ENCODE measurements at regions not wholly inside any gene's neighbourhood (a gene's known extent, or its start where the extent isn't known, plus 50 kb on each side); places are given as distances from the start of the nearest gene placed in this dataset.

DNA sequence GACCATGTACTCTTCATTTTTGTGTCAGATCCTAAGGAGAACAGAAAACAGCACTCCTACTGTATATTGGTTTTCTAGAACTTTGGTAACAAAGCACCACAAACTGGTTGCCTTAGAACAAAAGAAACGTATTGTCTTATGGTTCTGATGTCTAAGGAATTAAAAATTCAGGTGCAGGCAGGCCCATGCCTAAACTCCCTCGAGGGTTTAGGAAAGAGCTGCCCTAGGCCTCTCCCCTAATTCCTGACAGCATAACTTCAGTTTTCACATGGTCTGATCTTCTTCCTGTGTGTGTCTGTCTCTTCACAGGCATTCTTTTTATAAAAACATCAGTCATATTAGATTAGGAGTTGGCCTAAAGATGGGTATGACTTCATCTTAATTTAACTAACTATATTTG, 1093.6 kb downstream of the TECRL start:
- Histone ChIP-seq H3K36me3 (ENCODE audit: control insufficient read depth, insufficient read depth, low read length) (no peaks in the 10 kb centered on the region), H3K4me1 (ENCODE audit: control insufficient read depth, insufficient read depth, low read length) (no peaks in the 10 kb centered on the region), H3K27ac (ENCODE audit: low read length) (no peak overlapping the region), H3K27me3 (ENCODE audit: control insufficient read depth, insufficient read depth, low read length) (no peaks in the 10 kb centered on the region), H3K9me3 (ENCODE audit: control insufficient read depth, low read depth, low read length) (no peaks in the 10 kb centered on the region), H3K4me3 (ENCODE audit: low read length) (no peak overlapping the region)
- DNase-seq = no peak
- no CpG with 5 or more reads among the region's 2 CpGs for WGBS (ENCODE audit: insufficient coverage, low lambda C conversion rate)

DNA sequence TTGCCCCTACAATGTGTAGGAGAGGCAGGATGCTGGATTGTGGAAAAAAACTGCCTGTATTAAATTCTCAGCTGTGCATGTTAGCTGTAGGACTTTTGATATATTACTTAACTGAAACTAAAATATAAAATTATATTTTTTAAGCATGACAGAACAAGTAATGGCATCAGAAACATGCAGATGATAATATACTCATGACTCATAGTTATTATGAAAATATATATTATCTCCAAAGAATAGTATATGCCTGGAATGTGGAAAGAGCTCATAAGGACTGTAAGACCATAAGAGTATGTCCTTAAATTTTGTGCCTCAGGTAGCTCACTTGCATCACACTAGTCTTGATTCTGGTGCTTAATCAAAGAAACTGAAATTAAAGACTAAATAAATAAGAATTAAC, 1100.6 kb downstream of the TECRL start:
- no peaks in the 10 kb centered on the region for H3K4me1 ChIP-seq (ENCODE audit: control insufficient read depth, insufficient read depth, low read length)
- no peaks in the 10 kb centered on the region for H3K36me3 ChIP-seq (ENCODE audit: control insufficient read depth, insufficient read depth, low read length)
- H3K27me3 ChIP-seq (ENCODE audit: control insufficient read depth, insufficient read depth, low read length) = no peaks in the 10 kb centered on the region
- no peaks in the 10 kb centered on the region for H3K9me3 ChIP-seq (ENCODE audit: control insufficient read depth, low read depth, low read length)
- H3K4me3 ChIP-seq (ENCODE audit: low read length) = no peak overlapping the region
- DNase-seq = no peak
- H3K27ac ChIP-seq (ENCODE audit: low read length) = no peak overlapping the region

DNA sequence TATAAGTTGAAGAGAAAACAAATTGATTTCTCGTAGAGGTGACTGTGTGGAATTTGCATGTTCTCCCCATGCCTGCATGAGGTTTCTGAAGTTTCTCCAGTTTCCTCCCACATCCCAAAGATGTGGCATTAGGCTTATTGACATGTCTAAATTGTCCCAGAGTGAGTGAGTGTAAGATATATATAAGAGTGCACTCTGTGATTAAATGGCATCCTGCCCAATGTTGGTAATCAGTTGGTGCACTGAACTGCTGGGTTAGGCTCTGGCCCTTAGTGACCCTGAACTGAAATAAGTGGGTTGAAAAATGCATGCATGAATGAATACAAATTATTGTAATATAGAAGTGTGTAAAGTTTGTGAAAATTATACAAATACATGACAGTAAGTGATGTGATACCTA, 1106.5 kb downstream of the TECRL start:
- no peak overlapping the region for H3K27ac ChIP-seq (ENCODE audit: low read length)
- no CpG with 5 or more reads among the region's 1 CpG for WGBS (ENCODE audit: insufficient coverage, low lambda C conversion rate)
- no peak overlapping the region for H3K4me3 ChIP-seq (ENCODE audit: low read length)

DNA sequence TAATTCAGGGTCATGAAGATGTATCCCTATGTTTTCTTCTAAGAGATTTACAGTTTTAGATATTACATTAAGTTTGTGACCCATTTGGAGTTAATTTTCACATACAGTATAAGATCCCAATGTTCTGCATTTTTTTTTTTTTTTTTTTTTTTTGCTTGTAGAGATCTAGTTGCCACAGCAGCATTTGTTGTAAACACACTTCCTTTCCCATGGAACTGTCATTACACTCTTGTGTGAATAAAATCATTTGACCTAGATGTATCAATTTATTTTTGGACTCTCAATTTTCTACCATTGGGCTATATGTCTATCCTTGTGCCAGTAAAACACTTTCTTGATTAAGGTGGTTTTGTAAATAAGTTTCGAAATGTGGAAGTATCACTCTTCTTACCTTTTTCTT, 1107.2 kb downstream of the TECRL start:
- no peaks in the 10 kb centered on the region for H3K9me3 ChIP-seq (ENCODE audit: control insufficient read depth, low read depth, low read length)
- H3K36me3 ChIP-seq (ENCODE audit: control insufficient read depth, insufficient read depth, low read length) = no peaks in the 10 kb centered on the region
- H3K4me1 ChIP-seq (ENCODE audit: control insufficient read depth, insufficient read depth, low read length) = no peaks in the 10 kb centered on the region
- no peak overlapping the region for H3K4me3 ChIP-seq (ENCODE audit: low read length)
- WGBS (ENCODE audit: insufficient coverage, low lambda C conversion rate) = 100% methylated on average over 1 of the region's 1 CpG
- no peaks in the 10 kb centered on the region for H3K27me3 ChIP-seq (ENCODE audit: control insufficient read depth, insufficient read depth, low read length)
- H3K27ac ChIP-seq (ENCODE audit: low read length) = no peak overlapping the region
- no peak for DNase-seq

More for the DNA sequence above, 1106.5 kb downstream of the TECRL start:
- no peak for DNase-seq
- Histone ChIP-seq H3K27me3 (ENCODE audit: control insufficient read depth, insufficient read depth, low read length) (no peaks in the 10 kb centered on the region), H3K4me1 (ENCODE audit: control insufficient read depth, insufficient read depth, low read length) (no peaks in the 10 kb centered on the region), H3K36me3 (ENCODE audit: control insufficient read depth, insufficient read depth, low read length) (no peaks in the 10 kb centered on the region), H3K9me3 (ENCODE audit: control insufficient read depth, low read depth, low read length) (no peaks in the 10 kb centered on the region)

DNA sequence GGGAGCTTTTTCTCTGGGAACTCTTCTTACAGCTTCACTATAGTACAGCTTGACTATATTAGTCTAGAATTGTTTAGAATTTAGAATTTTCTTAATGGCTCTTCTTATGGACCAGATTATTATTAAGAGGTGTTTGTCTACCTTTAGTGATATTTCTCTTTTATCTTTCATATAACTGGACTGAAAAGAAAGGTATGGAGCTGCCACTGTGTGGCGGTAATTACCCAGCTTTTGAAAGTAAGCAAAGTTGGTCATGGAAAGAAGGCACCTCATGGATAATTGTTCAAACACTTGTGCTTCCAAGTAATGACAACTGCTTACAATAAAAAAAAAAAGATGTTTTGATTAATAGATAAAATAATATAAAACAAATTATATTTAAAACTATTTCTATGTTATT, 1112.5 kb downstream of the TECRL start:
- Histone ChIP-seq H3K9me3 (ENCODE audit: control insufficient read depth, low read depth, low read length) (no peaks in the 10 kb centered on the region), H3K36me3 (ENCODE audit: control insufficient read depth, insufficient read depth, low read length) (no peaks in the 10 kb centered on the region), H3K27ac (ENCODE audit: low read length) (no peak overlapping the region), H3K4me3 (ENCODE audit: low read length) (no peak overlapping the region), H3K4me1 (ENCODE audit: control insufficient read depth, insufficient read depth, low read length) (no peaks in the 10 kb centered on the region), H3K27me3 (ENCODE audit: control insufficient read depth, insufficient read depth, low read length) (no peaks in the 10 kb centered on the region)
- WGBS (ENCODE audit: insufficient coverage, low lambda C conversion rate) = 50% methylated on average over 1 of the region's 1 CpG
- DNase-seq = no peak

GRCh38 chr4:63275491-63275890, 1133.8 kb downstream of the TECRL start:
- WGBS (ENCODE audit: insufficient coverage, low lambda C conversion rate) = no CpG with 5 or more reads among the region's 4 CpGs
- no peak for DNase-seq

GRCh38 chr4:63269156-63269555, 1140.1 kb downstream of the TECRL start:
- no peak for DNase-seq
- H3K4me3 ChIP-seq (ENCODE audit: low read length) = no peak overlapping the region
- no peaks in the 10 kb centered on the region for H3K4me1 ChIP-seq (ENCODE audit: control insufficient read depth, insufficient read depth, low read length)
- no peaks in the 10 kb centered on the region for H3K9me3 ChIP-seq (ENCODE audit: control insufficient read depth, low read depth, low read length)
- no peaks in the 10 kb centered on the region for H3K36me3 ChIP-seq (ENCODE audit: control insufficient read depth, insufficient read depth, low read length)
- WGBS (ENCODE audit: insufficient coverage, low lambda C conversion rate) = no CpG with 5 or more reads among the region's 1 CpG
- no peak overlapping the region for H3K27ac ChIP-seq (ENCODE audit: low read length)
- no peaks in the 10 kb centered on the region for H3K27me3 ChIP-seq (ENCODE audit: control insufficient read depth, insufficient read depth, low read length)

More at GRCh38 chr4:63275491-63275890, 1133.8 kb downstream of the TECRL start:
- Histone ChIP-seq H3K9me3 (ENCODE audit: control insufficient read depth, low read depth, low read length) (no peaks in the 10 kb centered on the region), H3K36me3 (ENCODE audit: control insufficient read depth, insufficient read depth, low read length) (no peaks in the 10 kb centered on the region), H3K27me3 (ENCODE audit: control insufficient read depth, insufficient read depth, low read length) (no peaks in the 10 kb centered on the region), H3K4me1 (ENCODE audit: control insufficient read depth, insufficient read depth, low read length) (no peaks in the 10 kb centered on the region), H3K4me3 (ENCODE audit: low read length) (no peak overlapping the region), H3K27ac (ENCODE audit: low read length) (no peak overlapping the region)

DNA sequence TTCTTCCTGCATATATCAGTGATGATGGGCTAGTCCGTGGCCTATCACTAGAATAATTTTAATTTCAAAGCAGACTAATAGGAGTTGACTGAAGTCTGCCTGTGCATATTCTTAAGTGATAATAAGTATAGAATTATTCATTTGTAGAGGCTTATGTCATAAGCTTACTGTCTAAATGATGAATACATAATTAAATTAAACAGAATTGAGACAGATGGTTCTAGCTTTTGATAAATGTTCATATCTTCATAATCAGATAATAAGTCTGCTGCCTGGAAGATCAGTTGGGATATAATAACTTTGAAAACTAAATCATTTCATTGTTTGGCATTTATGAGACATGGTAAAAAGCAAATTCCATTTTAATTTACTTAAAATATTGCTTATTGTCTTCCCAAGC, 1175.6 kb downstream of the TECRL start:
- Histone ChIP-seq H3K9me3 (ENCODE audit: control insufficient read depth, low read depth, low read length) (peaks cover under 1% of the 10 kb centered on the region), H3K27me3 (ENCODE audit: control insufficient read depth, insufficient read depth, low read length) (no peaks in the 10 kb centered on the region), H3K4me1 (ENCODE audit: control insufficient read depth, insufficient read depth, low read length) (no peaks in the 10 kb centered on the region), H3K4me3 (ENCODE audit: low read length) (no peak overlapping the region), H3K36me3 (ENCODE audit: control insufficient read depth, insufficient read depth, low read length) (no peaks in the 10 kb centered on the region), H3K27ac (ENCODE audit: low read length) (no peak overlapping the region)
- no peak for DNase-seq
- no CpG with 5 or more reads among the region's 1 CpG for WGBS (ENCODE audit: insufficient coverage, low lambda C conversion rate)

GRCh38 chr4:63232058-63232457, 1177.2 kb downstream of the TECRL start:
- Histone ChIP-seq H3K9me3 (ENCODE audit: control insufficient read depth, low read depth, low read length) (peaks cover 3% of the 10 kb centered on the region), H3K36me3 (ENCODE audit: control insufficient read depth, insufficient read depth, low read length) (no peaks in the 10 kb centered on the region), H3K4me3 (ENCODE audit: low read length) (no peak overlapping the region), H3K27ac (ENCODE audit: low read length) (no peak overlapping the region), H3K27me3 (ENCODE audit: control insufficient read depth, insufficient read depth, low read length) (no peaks in the 10 kb centered on the region), H3K4me1 (ENCODE audit: control insufficient read depth, insufficient read depth, low read length) (no peaks in the 10 kb centered on the region)
- DNase-seq = no peak
- no CpG with 5 or more reads among the region's 1 CpG for WGBS (ENCODE audit: insufficient coverage, low lambda C conversion rate)

DNA sequence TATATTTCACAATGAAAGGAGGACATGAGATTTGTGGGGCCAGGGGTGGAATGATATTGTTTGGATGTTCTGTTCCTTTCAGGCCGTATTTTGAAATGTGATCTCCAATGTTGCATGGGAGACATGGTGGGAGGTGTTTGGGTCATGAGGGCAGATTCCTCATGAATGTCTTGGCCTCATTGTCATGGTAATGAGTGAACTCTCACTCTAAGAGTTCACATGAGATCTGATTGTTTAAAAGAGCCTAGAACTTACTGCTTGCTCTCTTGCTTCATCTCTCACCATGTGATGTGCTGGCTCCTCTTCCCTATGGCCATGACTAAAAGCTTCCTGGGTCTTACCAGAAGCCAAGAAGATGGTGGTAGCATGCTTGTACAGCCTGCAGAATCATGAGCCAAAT, 1183.0 kb downstream of the TECRL start:
- Histone ChIP-seq H3K27ac (ENCODE audit: low read length) (no peak overlapping the region), H3K4me3 (ENCODE audit: low read length) (no peak overlapping the region), H3K9me3 (ENCODE audit: control insufficient read depth, low read depth, low read length) (peaks cover 9% of the 10 kb centered on the region), H3K36me3 (ENCODE audit: control insufficient read depth, insufficient read depth, low read length) (no peaks in the 10 kb centered on the region), H3K27me3 (ENCODE audit: control insufficient read depth, insufficient read depth, low read length) (no peaks in the 10 kb centered on the region), H3K4me1 (ENCODE audit: control insufficient read depth, insufficient read depth, low read length) (no peaks in the 10 kb centered on the region)
- WGBS (ENCODE audit: insufficient coverage, low lambda C conversion rate) = 100% methylated on average over 1 of the region's 1 CpG
- DNase-seq = no peak

DNA sequence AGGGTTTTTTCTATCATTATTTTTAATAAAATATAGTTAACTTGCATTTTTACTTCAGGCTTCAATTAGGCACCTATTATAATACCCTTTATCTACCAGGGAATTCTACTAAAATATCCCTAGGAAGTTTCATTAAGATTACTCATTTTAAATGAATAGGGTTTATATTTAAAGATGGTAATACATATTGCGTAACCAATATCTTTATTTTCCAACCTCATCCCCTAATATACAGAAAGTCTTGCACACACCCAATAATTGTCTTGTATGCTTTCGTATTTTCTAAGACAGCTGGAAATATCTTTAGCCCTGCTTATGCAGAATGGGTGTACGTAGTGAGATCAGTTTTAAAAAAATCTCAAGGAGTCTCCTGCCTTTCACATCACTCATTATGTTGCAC, 1186.8 kb downstream of the TECRL start:
- H3K9me3 ChIP-seq (ENCODE audit: control insufficient read depth, low read depth, low read length) = peaks cover 10% of the 10 kb centered on the region
- H3K4me3 ChIP-seq (ENCODE audit: low read length) = no peak overlapping the region
- 94% methylated on average over 3 of the region's 3 CpGs for WGBS (ENCODE audit: insufficient coverage, low lambda C conversion rate)
- H3K27me3 ChIP-seq (ENCODE audit: control insufficient read depth, insufficient read depth, low read length) = no peaks in the 10 kb centered on the region
- H3K27ac ChIP-seq (ENCODE audit: low read length) = no peak overlapping the region
- H3K4me1 ChIP-seq (ENCODE audit: control insufficient read depth, insufficient read depth, low read length) = no peaks in the 10 kb centered on the region
- DNase-seq = no peak
- no peaks in the 10 kb centered on the region for H3K36me3 ChIP-seq (ENCODE audit: control insufficient read depth, insufficient read depth, low read length)
